ENCODE measurements at regions not wholly inside any gene's neighbourhood (a gene's known extent, or its start where the extent isn't known, plus 50 kb on each side); places are given as distances from the start of the nearest gene placed in this dataset.

DNA sequence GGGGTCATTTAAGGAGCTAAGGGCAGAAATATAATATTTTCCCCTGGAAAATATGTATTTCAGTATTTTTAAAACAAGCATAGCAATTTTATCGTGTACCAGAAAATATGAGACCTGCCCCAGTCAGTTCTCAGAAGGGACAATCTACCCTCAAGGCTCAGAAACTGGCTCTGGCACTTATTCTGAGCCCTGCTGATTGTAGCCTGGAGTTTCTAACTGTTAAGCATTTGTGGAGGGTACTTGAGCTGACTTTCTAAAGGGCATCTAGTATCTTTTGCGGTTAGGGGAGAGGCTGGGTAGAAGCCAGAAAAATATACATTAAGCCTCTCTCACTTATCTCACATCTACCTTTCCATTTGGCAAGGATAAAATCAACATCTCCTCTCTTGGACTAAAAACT lies 71.3 kb upstream of the FSHB start:
- DNase-seq (ENCODE audit: low read depth), result no peak

DNA sequence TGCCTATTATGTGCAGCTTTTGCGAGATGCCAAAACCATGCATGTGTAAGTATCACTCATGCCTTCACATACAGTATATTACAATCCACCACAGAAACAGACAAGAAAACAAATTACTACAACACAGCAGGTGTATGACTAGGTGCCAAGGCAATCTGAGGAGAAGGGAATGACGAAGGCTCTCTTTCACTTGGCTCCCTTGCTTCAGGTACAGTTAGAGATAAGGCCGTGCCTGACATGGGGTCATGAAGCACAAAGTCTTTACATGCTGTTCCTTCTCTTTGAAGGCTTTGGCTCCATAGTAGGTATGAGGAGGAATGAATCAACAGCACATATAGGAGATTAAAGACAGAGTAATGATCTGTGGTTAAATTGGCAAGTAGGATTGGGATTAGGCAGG lies 65.2 kb upstream of the FSHB start:
- no peak for DNase-seq (ENCODE audit: low read depth)

DNA sequence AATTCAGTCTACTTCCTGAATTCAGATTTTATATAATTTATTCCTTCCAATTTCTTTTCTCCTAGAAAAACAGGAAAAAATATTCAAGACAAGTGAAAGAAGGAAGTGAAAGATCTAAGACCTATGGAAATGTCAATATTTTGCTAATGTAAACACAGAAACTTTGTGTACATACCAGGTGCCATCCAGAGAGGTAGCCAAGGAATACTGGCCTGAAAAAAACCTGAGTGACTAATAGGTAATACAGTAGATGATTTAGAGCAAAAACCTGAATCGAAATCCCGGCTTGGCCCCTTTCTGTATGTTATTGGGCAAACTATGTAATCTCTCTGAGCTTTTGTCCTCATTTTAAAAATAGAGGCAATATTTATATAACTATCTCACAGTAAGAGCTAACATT lies 59.2 kb upstream of the FSHB start:
- no peak for DNase-seq (ENCODE audit: low read depth)

DNA sequence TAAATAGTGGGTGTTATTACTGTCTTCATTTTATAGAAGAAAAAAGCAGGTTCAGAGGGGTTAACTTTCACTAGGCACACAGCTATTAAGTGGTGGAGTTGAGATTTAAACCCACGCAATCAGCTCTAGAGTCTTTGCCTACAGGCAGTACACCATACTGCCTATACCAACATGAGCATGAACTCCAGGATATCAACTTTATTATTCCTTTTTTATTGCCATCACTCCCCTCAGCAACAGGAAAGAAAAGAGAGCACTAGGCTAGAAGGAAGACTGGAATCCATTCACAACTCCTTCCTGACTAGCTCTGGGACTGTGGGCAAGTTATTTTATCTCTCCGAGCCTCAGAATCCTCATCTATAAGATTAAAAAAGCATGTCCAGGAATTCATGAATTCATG lies 58.7 kb upstream of the FSHB start:
- no peak for DNase-seq (ENCODE audit: low read depth)

DNA sequence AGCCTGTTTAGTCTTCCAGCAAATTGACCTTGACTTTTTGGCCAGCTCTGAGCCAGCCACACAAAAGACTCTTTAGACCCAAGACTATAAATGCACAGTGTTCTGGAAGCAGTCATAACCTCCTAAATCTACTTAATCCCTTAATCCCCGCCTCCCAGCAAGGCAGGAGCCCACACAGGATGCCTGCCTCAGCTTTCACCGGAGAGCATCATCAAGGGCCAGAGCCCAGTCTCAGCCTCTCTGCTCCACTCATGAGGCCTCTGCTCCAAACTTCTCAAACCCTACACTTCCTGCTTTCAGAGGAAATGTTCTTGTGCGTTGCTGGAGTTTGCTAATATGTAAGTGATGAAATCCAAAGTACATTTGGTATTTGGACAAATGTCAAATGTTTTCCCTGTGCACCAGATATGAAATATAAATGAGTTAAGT lies 57.9 kb upstream of the FSHB start:
- peak; percentile 43 for DNase-seq (ENCODE audit: low read depth)

DNA sequence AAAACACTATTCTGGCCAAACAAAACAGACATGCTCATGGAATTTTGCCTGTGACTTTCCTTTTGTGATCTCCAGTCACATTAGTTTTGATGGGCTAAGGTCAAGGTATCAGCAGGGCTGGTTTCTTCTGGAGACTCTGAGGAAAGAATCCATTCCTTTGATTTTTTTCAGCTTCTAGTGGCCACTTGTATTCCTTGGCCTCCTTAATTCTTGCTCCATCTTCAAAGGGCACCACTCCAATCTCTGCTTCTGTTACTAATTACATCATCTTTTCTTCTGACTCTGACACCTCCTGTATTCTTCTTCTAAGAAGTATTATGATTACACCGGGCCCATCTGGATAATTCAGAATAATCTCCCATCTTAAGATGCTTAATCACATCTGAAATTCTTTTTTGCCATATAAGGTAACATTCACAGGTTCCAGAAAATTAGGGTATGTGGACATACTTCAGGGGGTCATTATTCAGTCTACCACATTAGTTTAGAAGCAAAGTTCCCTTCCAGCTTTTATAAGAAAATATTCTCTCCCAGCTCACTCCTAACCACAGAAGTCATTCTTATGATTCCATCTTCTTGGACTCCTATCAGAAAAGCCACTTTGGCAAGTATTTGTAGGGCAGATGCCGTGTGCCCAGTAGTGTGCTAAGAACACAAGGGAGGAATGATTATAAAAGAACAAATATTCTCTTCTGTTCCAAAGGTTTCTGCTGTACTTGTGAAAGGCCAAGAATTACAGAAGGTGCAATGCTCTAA lies 56.4 kb upstream of the FSHB start:
- DNase-seq (ENCODE audit: low read depth), result no peak
